HG03159 (cell line): ENCODE measurements at regions not wholly inside any gene's neighbourhood (a gene's known extent, or its start where the extent isn't known, plus 50 kb on each side); places are given as distances from the start of the nearest gene placed in this dataset.

Experiments
- ATAC-seq: cut with Tn5 transposase; IDR thresholded peaks from one replicate; pipeline ENCODE4 v1.9.1; 2021; ENCODE audit warnings: mild to moderate bottlenecking, moderate library complexity; ENCODE audit not compliant: unreplicated experiment

DNA sequence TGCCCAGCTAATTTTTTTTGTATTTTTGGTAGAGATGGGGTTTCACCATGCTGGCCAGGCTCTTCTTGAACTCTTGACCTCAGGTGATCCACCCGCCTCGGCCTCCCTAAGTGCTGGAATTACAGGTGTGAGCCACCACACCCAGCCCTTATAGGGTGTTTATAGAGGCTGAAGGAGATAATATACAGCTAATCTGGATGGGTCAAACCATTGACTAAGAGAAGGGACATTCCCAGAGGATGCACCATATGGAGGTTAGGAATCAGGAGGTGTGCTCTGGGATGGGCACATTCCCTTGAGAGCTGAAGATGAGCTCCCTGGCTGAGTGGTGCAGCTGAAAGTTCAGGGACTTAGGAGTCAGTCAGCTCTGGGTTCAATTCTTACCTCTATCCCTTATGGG lies 68.3 kb upstream of the SHISA3 start:
- no peak for ATAC-seq

DNA sequence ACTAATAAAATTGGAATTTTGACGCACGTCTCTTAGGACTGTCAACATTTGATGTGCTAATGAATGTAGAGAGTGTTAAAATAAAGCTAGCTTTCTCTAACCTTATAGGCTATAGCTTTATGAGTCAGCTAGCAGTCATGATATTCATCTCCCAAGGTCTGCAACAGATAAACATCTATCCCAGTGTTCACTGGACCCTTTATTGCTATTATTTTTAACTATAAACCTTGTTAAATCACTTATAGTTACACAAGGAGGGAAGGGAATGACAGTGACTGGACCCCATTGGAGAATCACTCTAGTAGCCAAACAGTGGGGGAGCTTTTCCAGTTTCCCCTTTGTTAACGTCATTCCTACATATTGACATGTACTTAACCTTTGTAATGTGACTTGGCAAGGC lies 67.9 kb upstream of the SHISA3 start:
- no peak for ATAC-seq

DNA sequence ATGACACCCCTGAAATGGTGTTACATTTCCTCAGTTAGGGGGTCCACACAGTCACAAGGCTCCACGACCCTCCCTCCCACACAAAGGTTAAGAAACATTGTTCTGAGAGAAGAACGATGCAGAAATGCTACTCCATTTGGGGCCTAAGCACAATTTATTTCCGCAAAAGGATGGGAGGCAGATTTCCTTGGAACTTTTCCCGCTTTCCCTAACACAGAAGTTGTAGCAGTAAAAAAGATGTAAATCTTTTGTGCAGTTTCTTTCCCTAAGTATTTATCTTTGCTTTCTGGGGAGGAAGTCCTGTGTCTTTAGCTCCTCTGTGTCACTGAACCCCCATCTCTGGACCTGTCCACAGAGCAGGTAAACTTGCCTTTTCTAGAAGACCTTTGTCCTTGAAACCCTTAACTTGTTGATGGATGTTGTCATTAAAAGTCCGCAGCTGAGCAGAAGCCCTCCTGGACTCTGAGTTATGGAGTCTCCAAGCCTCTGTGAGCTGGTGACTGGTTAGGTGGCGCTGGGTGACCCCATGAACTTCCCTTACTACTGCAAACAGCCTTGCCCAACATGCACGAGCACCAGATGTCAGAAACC lies 67.2 kb upstream of the SHISA3 start:
- no peak for ATAC-seq

DNA sequence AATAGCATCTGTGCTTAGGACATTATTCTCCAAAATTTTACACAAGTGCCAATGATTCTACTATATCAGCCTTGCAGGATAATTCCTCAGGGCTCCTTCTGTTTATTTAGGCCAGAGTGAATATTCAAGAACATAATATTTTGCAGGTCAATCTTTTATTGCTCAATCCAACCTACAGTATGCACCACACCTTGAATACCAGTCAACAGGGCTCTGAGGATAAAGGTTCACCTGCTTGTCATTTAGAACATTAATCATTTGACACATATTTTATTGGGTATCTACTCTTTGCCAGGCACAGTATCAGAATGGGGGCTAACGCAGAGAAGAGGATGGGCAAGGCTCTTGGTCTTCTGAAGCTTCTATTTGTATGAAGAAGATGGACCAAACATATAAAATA lies 66.2 kb upstream of the SHISA3 start:
- ATAC-seq = no peak

- no peak for ATAC-seq
These were observed 65.3 kb upstream of the SHISA3 start for GRCh38 chr4:42331914-42332368.

- no peak for ATAC-seq
These were observed 57.3 kb upstream of the SHISA3 start for GRCh38 chr4:42339935-42340406.

- no peak for ATAC-seq
These were observed 55.7 kb upstream of the SHISA3 start for GRCh38 chr4:42341518-42342026.

DNA sequence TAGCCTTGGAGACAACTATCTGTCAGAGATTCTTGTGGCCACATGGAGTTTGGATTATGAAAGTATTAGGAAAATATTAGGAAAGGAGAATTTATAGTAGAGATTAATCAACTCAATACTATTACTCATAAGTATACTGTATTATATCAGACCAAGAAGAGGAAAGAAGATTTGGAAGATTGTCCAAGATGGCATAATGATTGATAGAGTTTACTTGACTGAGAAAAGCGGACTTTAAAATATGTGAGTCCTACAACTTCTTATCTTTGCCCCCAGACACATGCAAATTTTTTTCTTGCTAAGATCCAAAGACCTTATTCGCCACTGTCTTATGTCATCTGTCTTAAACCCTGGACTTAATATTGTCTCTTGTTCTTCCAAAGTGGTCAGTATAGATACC lies 54.8 kb upstream of the SHISA3 start:
- no peak for ATAC-seq

- ATAC-seq = no peak
These were observed 53.0 kb upstream of the SHISA3 start for GRCh38 chr4:42344309-42344708.

DNA sequence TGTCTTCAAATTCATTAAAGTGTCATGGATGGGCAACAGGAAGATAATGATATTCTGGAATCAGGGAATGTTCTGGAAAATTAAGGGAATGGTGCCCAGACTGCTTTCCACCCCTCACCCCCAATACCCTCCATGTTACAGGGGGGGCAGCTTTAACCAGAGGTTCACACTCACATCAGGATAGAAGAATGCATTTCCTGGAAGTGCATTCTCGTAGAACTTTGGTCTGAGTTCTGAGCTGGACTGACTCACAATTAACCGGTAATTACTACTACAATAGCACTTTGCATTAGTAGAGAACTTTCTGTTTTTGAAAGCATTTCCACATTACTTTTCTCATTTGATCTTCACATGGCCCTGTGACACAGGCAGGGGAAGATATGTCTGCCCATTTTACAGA lies 52.5 kb upstream of the SHISA3 start:
- no peak for ATAC-seq

GRCh38 chr4:42345962-42346544 lies 51.2 kb upstream of the SHISA3 start:
- ATAC-seq = no peak

DNA sequence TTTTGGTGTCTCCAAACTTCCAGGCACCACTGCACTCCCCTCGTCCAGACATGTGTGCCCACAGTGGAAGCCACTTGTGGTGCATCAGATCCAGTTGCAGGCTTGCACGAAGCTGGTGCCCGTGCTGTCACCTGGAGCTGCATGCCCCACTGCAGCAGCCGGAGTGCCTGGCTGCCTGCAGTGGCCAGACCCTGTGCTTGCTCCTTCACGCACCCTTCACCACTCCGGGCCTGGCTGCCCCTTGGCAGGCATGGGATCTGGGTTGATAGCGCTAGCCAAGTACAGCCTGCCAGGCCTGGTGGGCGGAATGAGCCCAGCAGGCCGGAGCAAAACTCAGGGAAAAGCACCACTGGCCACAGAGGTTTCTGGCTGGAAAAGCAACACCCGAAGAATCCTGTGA lies 50.2 kb upstream of the SHISA3 start:
- ATAC-seq = no peak
